BLaER1 treated with 17β-estradiol and CSF1 and Interleukin-3, amounts not matched to agents 10 nM and 100 nM (cell line): ENCODE measurements at regions not wholly inside any gene's neighbourhood (a gene's known extent, or its start where the extent isn't known, plus 50 kb on each side); places are given as distances from the start of the nearest gene placed in this dataset.

Experiments used
- H3K27ac ChIP-seq, 11 experiments: shearing (Covaris generic); formaldehyde crosslinking; 2 replicates each; pipeline ENCODE4 v1.8.1; 2022
- H3K27me3 ChIP-seq, 11 experiments: shearing (Covaris generic); formaldehyde crosslinking; 2 replicates each; pipeline ENCODE4 v1.8.1; 2022
- H3K36me3 ChIP-seq, 11 experiments: shearing (Covaris generic); formaldehyde crosslinking; 2 replicates each; pipeline ENCODE4 v1.8.1; 2022
- H3K4me1 ChIP-seq, 10 experiments: shearing (Covaris generic); formaldehyde crosslinking; 2 replicates each; pipeline ENCODE4 v1.8.1; 2022
- H3K4me2 ChIP-seq, 11 experiments: shearing (Covaris generic); formaldehyde crosslinking; 2 replicates each; pipeline ENCODE4 v1.8.1; 2022
- H3K4me3 ChIP-seq, 10 experiments: shearing (Covaris generic); formaldehyde crosslinking; 2 replicates each; pipeline ENCODE4 v1.8.1; 2022
- H3K9ac ChIP-seq, 11 experiments: shearing (Covaris generic); formaldehyde crosslinking; 2 replicates each; pipeline ENCODE4 v1.8.1; 2022
- H3K9me3 ChIP-seq, 11 experiments: shearing (Covaris generic); formaldehyde crosslinking; replicated peaks in 1 of 11; 2 replicates each; pipeline ENCODE4 v1.8.1; 2022
- H4K20me1 ChIP-seq, 11 experiments: shearing (Covaris generic); formaldehyde crosslinking; 2 replicates each; pipeline ENCODE4 v1.8.1; 2022
- Cebpa-rat ChIP-seq, 11 experiments: shearing (Covaris generic); IDR thresholded peaks; 2 replicates each; pipeline ENCODE4 v1.8.1; 2022

DNA sequence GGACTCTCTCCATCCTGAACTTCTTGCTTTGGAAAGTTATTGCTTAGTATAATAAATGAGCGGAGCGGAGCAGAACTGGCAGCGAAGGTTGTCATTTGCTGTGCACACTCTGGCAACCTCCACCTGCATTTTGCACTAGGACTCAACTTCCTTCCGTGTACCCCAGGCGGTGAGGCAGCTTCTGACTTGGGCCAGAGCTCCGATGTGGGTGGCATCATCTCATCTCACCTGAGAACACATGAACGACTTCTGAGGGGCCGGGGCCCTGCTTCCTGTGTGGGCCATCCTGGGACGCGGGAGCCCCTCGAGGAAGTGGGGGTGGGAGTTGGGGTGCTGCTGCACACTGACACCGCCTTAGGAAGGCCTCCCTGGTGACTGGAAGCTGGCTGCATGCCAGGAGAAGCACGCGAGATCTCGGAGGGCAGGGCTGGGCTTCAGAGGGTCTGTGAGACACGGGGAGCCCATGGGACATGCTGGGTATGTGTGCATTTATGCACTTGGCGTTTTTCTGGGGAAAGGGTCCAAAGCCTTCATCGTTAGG lies 56.5 kb upstream of the COL5A1 start:
- Histone ChIP-seq H4K20me1 (no peaks in the 10 kb centered on the region), H3K9me3 (peaks cover 0 to 14% (median 10%) of the 10 kb centered on the region in 11 experiments; a peak in 13 of 22 replicates), H3K9ac (no peak overlapping the region), H3K4me2 (peak overlapping the region in 9 of 11 experiments; percentile 11 to 64 (median 44); a peak in 15 of 22 replicates), H3K27ac (no peak overlapping the region), H3K36me3 (no peaks in the 10 kb centered on the region), H3K4me3 (no peak overlapping the region), H3K27me3 (no peaks in the 10 kb centered on the region), H3K4me1 (peaks cover 0 to 29% (median 24%) of the 10 kb centered on the region in 10 experiments; a peak in 16 of 20 replicates)
- TF ChIP-seq Cebpa-rat (IDR thresholded peaks at IDR 0.05), result no peak

DNA sequence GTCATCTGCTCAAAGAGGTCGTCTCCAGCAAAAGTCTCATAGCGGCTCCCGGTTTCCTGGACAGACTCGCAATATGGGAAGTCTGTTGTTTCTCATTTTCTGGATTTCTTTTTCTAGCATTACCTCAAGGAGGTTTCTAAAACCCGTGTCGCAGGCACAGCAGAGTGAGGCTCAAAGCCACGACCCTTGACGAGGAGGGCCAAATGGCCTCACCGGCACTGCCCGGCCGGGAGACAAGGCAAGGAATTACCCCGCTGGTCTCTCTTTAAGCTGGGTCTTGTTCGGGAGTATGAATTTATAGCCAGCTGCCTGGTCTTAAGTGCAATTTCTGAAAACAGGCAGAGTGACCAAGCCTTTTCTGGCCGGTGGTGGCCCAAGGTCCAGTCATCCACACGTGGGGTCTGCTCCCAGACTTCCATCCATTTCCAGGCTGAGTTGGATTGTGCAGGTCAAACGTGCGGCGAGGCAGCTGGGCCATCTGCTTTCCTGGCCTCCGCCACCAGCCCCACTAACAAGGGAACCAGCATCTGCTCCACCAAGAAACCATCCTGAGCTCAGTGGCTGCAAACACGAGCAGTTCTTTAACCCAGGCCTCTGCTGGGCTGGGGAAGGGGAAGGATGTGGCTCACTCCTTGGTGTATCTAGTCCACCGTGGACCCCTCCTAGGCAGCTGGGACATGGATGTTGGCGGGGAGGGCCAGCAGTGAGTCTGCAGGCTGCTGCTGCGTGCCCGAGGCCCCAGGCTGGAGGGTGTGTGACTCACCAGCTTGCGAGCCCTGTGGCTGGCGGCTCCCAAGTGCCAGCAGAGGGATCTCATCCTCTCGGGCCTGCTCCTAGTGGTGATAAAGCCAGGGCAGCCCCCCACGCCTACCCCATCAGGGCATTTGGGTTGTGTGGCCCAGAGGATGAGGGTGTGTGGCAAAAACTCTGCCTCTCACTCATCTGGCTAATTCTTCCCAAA lies 55.6 kb upstream of the COL5A1 start:
- peaks cover 0 to 32% (median 26%) of the 10 kb centered on the region in 10 experiments; a peak in 16 of 20 replicates for H3K4me1 ChIP-seq
- peaks cover 0 to 5% (median 2%) of the 10 kb centered on the region in 11 experiments; a peak in 10 of 22 replicates for H3K9me3 ChIP-seq
- no peaks in the 10 kb centered on the region for H4K20me1 ChIP-seq
- H3K4me2 ChIP-seq, result peak overlapping the region in 9 of 11 experiments; percentile 33 to 64 (median 44); a peak in 18 of 22 replicates
- H3K4me3 ChIP-seq, result no peak overlapping the region
- TF ChIP-seq Cebpa-rat (IDR thresholded peaks at IDR 0.05), result no peak
- no peak overlapping the region; a peak in 1 of 22 replicates for H3K9ac ChIP-seq
- no peaks in the 10 kb centered on the region for H3K27me3 ChIP-seq
- no peak overlapping the region for H3K27ac ChIP-seq
- no peaks in the 10 kb centered on the region for H3K36me3 ChIP-seq

- H4K20me1 ChIP-seq, result no peaks in the 10 kb centered on the region
- H3K9me3 ChIP-seq, result no peaks in the 10 kb centered on the region
- no peak for TF ChIP-seq Cebpa-rat (IDR thresholded peaks at IDR 0.05)
- peaks cover 0 to 30% (median 26%) of the 10 kb centered on the region in 10 experiments; a peak in 16 of 20 replicates for H3K4me1 ChIP-seq
- no peak overlapping the region for H3K27ac ChIP-seq
- H3K9ac ChIP-seq, result no peak overlapping the region
- H3K27me3 ChIP-seq, result no peaks in the 10 kb centered on the region
- no peaks in the 10 kb centered on the region for H3K36me3 ChIP-seq
- no peak overlapping the region for H3K4me3 ChIP-seq
- H3K4me2 ChIP-seq, result peak overlapping the region in 7 of 11 experiments; percentile 7 to 44 (median 32); a peak in 5 of 22 replicates
Measured at GRCh38 chr9:134589748-134590147, 51.9 kb upstream of the COL5A1 start.

GRCh38 chr9:134590240-134591081 lies 51.1 kb upstream of the COL5A1 start:
- no peaks in the 10 kb centered on the region for H3K27me3 ChIP-seq
- H3K36me3 ChIP-seq, result no peaks in the 10 kb centered on the region
- H3K4me3 ChIP-seq, result no peak overlapping the region
- no peak overlapping the region for H3K9ac ChIP-seq
- H3K27ac ChIP-seq, result no peak overlapping the region
- 0 out of 22 replicates have a peak, but pooled peaks of 1 of the 11 experiments have one; percentile 8 for TF ChIP-seq Cebpa-rat (IDR thresholded peaks at IDR 0.05)
- peaks cover 0 to 23% (median 18%) of the 10 kb centered on the region in 10 experiments; a peak in 16 of 20 replicates for H3K4me1 ChIP-seq
- H4K20me1 ChIP-seq, result no peaks in the 10 kb centered on the region
- H3K9me3 ChIP-seq, result 0 out of 22 replicates have a peak, but pooled peaks cover 0 to 4% (median 0%) of the 10 kb centered on the region in 11 experiments
- peak overlapping the region in 6 of 11 experiments; percentile 7 to 44 (median 34); a peak in 4 of 22 replicates for H3K4me2 ChIP-seq

- Histone ChIP-seq H3K36me3 (no peaks in the 10 kb centered on the region), H3K27me3 (no peaks in the 10 kb centered on the region), H3K4me3 (no peak overlapping the region), H3K27ac (no peak overlapping the region), H3K9me3 (0 out of 22 replicates have a peak, but pooled peaks cover 0 to 4% (median 0%) of the 10 kb centered on the region in 11 experiments), H3K4me2 (no peak overlapping the region), H3K9ac (no peak overlapping the region), H4K20me1 (no peaks in the 10 kb centered on the region), H3K4me1 (peaks cover 0 to 16% (median 12%) of the 10 kb centered on the region in 10 experiments; a peak in 13 of 20 replicates)
- TF ChIP-seq Cebpa-rat (IDR thresholded peaks at IDR 0.05), result no peak
Measured at GRCh38 chr9:134591082-134591571, 50.5 kb upstream of the COL5A1 start.

GRCh38 chr9:134591573-134591981 lies 50.0 kb upstream of the COL5A1 start:
- Histone ChIP-seq H3K27me3 (no peaks in the 10 kb centered on the region), H3K4me2 (no peak overlapping the region), H3K9me3 (0 out of 22 replicates have a peak, but pooled peaks cover 0 to 4% (median 0%) of the 10 kb centered on the region in 11 experiments), H3K27ac (no peak overlapping the region), H3K36me3 (no peaks in the 10 kb centered on the region), H3K9ac (no peak overlapping the region), H3K4me3 (no peak overlapping the region), H4K20me1 (no peaks in the 10 kb centered on the region), H3K4me1 (peaks cover 0 to 12% (median 8%) of the 10 kb centered on the region in 10 experiments; a peak in 8 of 20 replicates)
- no peak for TF ChIP-seq Cebpa-rat (IDR thresholded peaks at IDR 0.05)
